ENCODE measurements at regions not wholly inside any gene's neighbourhood (a gene's known extent, or its start where the extent isn't known, plus 50 kb on each side); places are given as distances from the start of the nearest gene placed in this dataset.

DNA sequence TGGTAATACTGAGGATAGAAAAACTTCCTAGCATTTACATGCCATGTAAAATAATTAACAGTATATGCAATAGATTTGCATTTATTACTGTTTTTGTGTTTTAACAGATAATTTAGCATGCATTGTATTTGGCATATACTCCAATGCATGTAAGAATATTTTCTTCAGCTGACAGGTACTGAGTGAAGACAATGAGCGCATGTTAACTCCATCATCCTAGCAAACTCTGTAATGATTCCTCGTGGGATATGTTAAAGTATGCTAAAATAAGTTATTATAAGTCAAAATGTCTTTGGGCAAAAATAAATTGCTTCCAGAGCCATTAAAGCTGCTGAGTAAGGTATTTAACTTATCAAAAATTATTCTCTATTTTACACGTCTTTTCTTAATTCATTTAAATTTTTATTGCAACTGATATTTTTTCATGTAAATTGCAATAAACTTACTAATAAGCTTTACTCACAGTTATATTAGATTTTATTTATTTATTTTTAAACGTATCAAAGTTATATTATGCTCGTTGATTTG lies 616.4 kb upstream of the NDST4 start:
- DNase-seq = no peak

GRCh38 chr4:115723621-115724020 lies 610.2 kb upstream of the NDST4 start:
- no peak for DNase-seq

- DNase-seq = no peak
These were observed 607.2 kb upstream of the NDST4 start for GRCh38 chr4:115720611-115721010.

GRCh38 chr4:115711575-115711974 lies 598.2 kb upstream of the NDST4 start:
- DNase-seq = no peak

- no peak for DNase-seq
These were observed 575.5 kb upstream of the NDST4 start for GRCh38 chr4:115688961-115689360.

- DNase-seq = no peak
These were observed 573.8 kb upstream of the NDST4 start for GRCh38 chr4:115687052-115687755.

- DNase-seq = no peak
These were observed 565.1 kb upstream of the NDST4 start for GRCh38 chr4:115678425-115678941.

- DNase-seq = no peak
These were observed 562.3 kb upstream of the NDST4 start for GRCh38 chr4:115675719-115676118.

DNA sequence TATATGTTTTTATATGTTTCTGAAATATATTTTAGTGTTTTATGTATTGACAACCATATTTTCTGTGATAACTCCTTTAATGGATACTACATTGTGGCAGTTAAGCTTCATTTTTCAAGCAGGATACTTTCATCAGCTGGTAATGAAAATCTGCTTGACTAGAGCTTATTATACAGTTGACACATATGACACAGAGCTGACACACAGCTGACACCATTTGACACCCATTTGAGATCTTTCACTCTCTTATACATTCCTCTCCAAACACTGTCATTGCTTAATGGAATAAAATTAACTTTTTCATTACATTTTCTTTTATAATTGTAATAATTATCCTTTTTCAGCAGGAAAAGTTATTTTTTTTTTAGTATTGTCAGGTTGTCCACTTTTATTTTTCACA lies 561.1 kb upstream of the NDST4 start:
- no peak for DNase-seq

GRCh38 chr4:115671581-115671980 lies 558.2 kb upstream of the NDST4 start:
- no peak for DNase-seq

- DNase-seq = no peak
These were observed 557.5 kb upstream of the NDST4 start for GRCh38 chr4:115670930-115671329.

- DNase-seq = no peak
These were observed 555.0 kb upstream of the NDST4 start for GRCh38 chr4:115668396-115668795.

GRCh38 chr4:115664285-115664684 lies 550.9 kb upstream of the NDST4 start:
- no peak for DNase-seq

GRCh38 chr4:115660465-115660864 lies 547.0 kb upstream of the NDST4 start:
- no peak for DNase-seq

- DNase-seq = no peak
These were observed 544.7 kb upstream of the NDST4 start for GRCh38 chr4:115657991-115658650.

GRCh38 chr4:115655626-115656025 lies 542.2 kb upstream of the NDST4 start:
- DNase-seq = no peak

DNA sequence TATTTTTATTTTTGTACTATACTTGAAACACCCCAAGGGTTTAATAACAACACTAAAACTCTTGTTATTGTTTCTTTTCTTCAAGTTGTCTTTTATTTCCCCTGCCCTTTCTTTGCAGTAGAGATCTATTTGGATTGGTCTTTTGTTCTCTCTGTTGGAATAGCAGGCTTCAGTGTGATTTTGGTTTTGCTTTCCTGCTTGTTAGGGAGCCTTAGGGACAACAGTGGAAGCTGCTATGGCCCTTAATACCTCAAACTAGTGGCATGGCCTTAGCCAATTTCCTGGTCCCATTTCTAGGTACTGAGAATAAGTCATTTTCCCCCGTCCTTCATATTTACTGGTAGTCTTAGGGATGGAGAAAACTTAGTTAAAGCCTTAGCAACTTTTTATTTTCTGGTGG lies 535.4 kb upstream of the NDST4 start:
- DNase-seq = no peak

- DNase-seq = no peak
These were observed 515.9 kb upstream of the NDST4 start for GRCh38 chr4:115629270-115629669.

DNA sequence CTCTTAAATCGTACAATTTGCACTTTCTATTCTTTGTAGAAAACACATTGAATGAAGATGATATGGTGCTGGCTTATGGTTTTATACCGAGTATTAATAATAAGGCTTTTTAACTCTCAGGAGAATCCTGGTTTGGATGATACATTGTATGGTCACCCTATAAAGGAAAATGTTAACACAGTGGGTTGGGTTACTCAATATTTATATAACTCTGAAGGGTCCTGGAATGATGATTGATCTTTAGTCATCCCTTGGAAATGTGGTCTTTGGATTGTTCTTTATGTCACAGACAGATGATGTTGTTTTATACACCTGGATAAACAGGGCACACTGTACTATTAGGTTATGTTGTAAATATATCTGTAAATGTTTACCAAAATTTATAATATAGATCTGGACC lies 496.2 kb upstream of the NDST4 start:
- DNase-seq = no peak

- DNase-seq = no peak
These were observed 493.9 kb upstream of the NDST4 start for GRCh38 chr4:115607311-115607710.

- DNase-seq = no peak
These were observed 483.0 kb upstream of the NDST4 start for GRCh38 chr4:115596265-115597001.

DNA sequence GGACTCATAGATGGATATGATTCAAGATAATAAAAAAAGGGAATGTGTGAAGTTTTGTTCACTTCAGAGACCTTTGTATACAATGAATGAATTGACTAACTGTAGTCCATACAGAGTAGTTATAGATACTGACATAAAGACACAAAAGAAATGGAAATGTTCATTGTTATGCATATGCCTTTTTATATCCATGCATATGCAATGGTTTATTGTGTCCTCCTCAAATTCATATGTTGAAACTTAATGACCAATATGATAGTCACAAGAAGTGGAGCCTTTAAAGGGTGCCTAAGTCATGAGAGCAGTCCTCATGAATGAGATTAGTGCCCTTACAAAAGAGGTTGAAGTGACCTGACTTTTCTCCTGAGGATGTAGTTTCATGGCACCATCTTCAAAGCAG lies 467.5 kb upstream of the NDST4 start:
- no peak for DNase-seq

GRCh38 chr4:115575851-115576250 lies 462.4 kb upstream of the NDST4 start:
- DNase-seq = no peak

GRCh38 chr4:115562506-115562905 lies 449.1 kb upstream of the NDST4 start:
- no peak for DNase-seq
